GM10248 (cell line): ENCODE measurements at regions not wholly inside any gene's neighbourhood (a gene's known extent, or its start where the extent isn't known, plus 50 kb on each side); places are given as distances from the start of the nearest gene placed in this dataset.

ENCODE experiments used
- CTCF ChIA-PET: fragments of 300-600 bp; sonication (Branson Sonifier 250); formaldehyde crosslinking; extraction: SDS; loops from one replicate; lab custom pipeline; 2021; ENCODE audit warnings: antibody characterized with exemption; lab: Yijun Ruan, JAX
- POLR2A ChIA-PET: fragments of 350-650 bp; sonication (Branson Sonifier 250); formaldehyde crosslinking; extraction: SDS; loops from one replicate; lab custom pipeline; 2020; ENCODE audit warnings: antibody characterized with exemption; lab: Yijun Ruan, JAX
- DNase-seq: peaks from one replicate; pipeline ENCODE4 v3.0.0; 2012; ENCODE audit errors: extremely low spot score
- CTCF ChIP-seq: IDR thresholded peaks from 2 replicates; pipeline ENCODE4 v1.5.1; 2012; ENCODE audit warnings: mild to moderate bottlenecking, low read depth; ENCODE audit errors: extremely low read depth, missing control alignments, control extremely low read depth

- DNase-seq = no peak
- POLR2A ChIA-PET = no interaction called here
- no peak for TF ChIP-seq CTCF
- CTCF ChIA-PET = no interaction called here
Measured at GRCh38 chr12:58067610-58068387, 126.4 kb downstream of the ATP23 start.

DNA sequence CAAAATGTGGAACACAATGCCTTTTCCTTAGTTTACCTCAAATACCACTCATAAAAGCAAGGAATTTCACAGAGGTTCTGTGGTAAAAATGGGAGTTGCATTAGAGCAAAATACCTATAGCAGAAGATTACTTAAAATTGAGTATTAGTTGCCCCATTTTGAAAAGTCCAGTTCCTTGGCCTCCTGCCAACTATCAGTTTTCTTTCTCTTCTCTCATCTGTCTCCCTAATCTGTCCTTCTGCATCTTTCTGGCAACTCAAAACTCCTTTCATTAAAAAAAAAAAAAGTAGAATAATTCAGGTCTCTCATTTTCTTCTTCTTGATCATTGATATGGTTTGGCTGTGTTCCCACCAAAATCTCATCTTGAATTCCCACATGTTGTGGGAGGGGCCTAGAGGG, 127.3 kb downstream of the ATP23 start:
- ChIA-PET POLR2A (no interaction called here), CTCF (no interaction called here)
- no peak for TF ChIP-seq CTCF
- DNase-seq = no peak

DNA sequence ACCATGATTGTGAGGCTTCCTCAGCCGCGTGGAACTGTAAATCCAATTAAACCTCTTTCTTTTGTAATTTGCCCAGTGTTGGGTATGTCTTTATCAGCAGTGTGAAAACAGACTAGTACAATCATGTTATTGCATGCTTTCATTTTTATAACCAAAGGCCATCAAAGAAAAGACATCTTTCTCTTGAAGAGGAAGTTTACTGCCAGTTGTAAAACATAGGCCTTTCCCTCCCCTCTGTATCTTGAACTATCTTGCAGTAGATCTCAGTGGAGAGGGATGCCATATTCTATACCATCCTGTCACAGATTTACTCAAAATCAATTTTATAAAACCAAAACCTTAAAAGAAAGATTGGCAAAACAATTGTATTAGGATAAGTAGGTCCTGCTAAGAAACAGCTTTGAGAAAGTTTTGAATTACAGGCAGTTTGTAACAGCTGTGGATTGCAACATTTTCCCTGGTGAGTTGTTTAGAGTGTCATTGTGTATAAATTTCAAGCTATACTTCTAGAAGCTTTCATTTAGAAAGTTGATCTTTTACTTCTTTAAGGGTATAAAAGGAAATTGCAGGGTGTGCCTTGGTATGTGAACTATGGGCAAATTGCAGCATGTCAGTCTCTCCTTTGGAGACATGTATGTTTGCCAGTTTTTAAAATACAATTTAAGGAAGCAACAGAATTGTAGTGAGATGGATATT, 128.0 kb downstream of the ATP23 start:
- TF ChIP-seq CTCF = no peak
- ChIA-PET CTCF (no interaction called here), POLR2A (no interaction called here)
- DNase-seq = no peak

- ChIA-PET CTCF (no interaction called here), POLR2A (no interaction called here)
- TF ChIP-seq CTCF = no peak
- no peak for DNase-seq
Measured at GRCh38 chr12:58071994-58072393, 130.6 kb downstream of the ATP23 start.

- POLR2A ChIA-PET = no interaction called here
Measured at GRCh38 chr12:58074259-58074658, 132.9 kb downstream of the ATP23 start.

GRCh38 chr12:58079806-58080205, 138.4 kb downstream of the ATP23 start:
- CTCF ChIA-PET = no interaction called here
- POLR2A ChIA-PET = no interaction called here

More at GRCh38 chr12:58074259-58074658, 132.9 kb downstream of the ATP23 start:
- TF ChIP-seq CTCF = no peak
- DNase-seq = no peak
- CTCF ChIA-PET = no interaction called here

More at GRCh38 chr12:58079806-58080205, 138.4 kb downstream of the ATP23 start:
- DNase-seq = no peak
- no peak for TF ChIP-seq CTCF
